Activated CD4-positive, alpha-beta T cell treated with anti-CD3 and anti-CD28 coated beads, Interleukin-2, amount 10 ng/mL, durations not matched to agents 24 days and 14 days (primary cell): ENCODE measurements at regions not wholly inside any gene's neighbourhood (a gene's known extent, or its start where the extent isn't known, plus 50 kb on each side); places are given as distances from the start of the nearest gene placed in this dataset.

Source experiments
- DNase-seq: peaks from one replicate; pipeline ENCODE4 v3.0.0; 2022
- H3K27ac Mint-ChIP-seq: one replicate; pipeline ENCODE4 v1.8.0; 2022; ENCODE audit warnings: mild to moderate bottlenecking, mixed read lengths
- H3K27me3 Mint-ChIP-seq: one replicate; pipeline ENCODE4 v1.8.0; 2022; ENCODE audit warnings: mixed read lengths
- H3K36me3 Mint-ChIP-seq: one replicate; pipeline ENCODE4 v1.8.0; 2022; ENCODE audit warnings: low read depth, mild to moderate bottlenecking, mixed read lengths
- H3K4me1 Mint-ChIP-seq: one replicate; pipeline ENCODE4 v1.8.0; 2021; ENCODE audit warnings: mixed read lengths
- H3K4me3 Mint-ChIP-seq: one replicate; pipeline ENCODE4 v1.8.0; 2022; ENCODE audit warnings: mild to moderate bottlenecking, moderate library complexity, mixed read lengths
- H3K9me3 Mint-ChIP-seq: one replicate; pipeline ENCODE4 v1.8.0; 2021; ENCODE audit warnings: mixed read lengths
- intact Hi-C: fragments of 100-400 bp; cut with micrococcal nuclease; formaldehyde crosslinking; loops from one replicate; pipeline ENCODE4 v1.15.1; 2023

- DNase-seq, result no peak
- no peak overlapping the region for H3K4me3 Mint-ChIP-seq
- no peaks in the 10 kb centered on the region for H3K27me3 Mint-ChIP-seq
- H3K9me3 Mint-ChIP-seq, result no peaks in the 10 kb centered on the region
- H3K36me3 Mint-ChIP-seq, result no peaks in the 10 kb centered on the region
- intact Hi-C loops, result no loop called here
- no peak overlapping the region for H3K27ac Mint-ChIP-seq
- no peaks in the 10 kb centered on the region for H3K4me1 Mint-ChIP-seq
Measured at GRCh38 chr11:134514354-134514951, 102.4 kb upstream of the B3GAT1 start.

DNA sequence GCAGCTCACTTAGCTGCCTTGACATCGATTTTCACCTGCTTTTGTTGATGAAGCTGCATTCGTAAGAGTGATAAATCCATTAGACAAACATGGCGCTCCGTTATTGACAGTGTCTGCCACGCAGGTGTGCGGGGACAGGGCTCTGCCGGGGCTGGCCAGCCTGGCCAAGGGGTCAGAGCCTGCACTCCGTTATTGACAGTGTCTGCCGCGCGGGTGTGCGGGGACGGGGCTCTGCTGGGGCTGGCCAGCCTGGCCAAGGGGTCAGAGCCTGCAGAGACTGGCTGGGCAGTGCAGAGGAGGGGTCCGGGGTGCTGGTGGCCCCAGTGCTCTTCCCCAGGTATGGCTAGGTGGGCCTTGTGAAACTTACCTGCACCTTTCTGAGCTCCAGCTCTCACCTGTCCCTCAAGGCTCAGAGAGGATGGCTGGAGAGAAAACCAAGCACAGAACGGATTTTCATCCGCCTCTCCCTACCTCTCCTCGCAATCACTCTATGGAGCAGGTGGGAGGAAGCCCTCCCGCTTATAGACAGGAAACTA, 101.6 kb upstream of the B3GAT1 start:
- no peaks in the 10 kb centered on the region for H3K4me1 Mint-ChIP-seq
- H3K4me3 Mint-ChIP-seq, result no peak overlapping the region
- H3K27ac Mint-ChIP-seq, result no peak overlapping the region
- intact Hi-C loops, result no loop called here
- no peak for DNase-seq
- H3K9me3 Mint-ChIP-seq, result no peaks in the 10 kb centered on the region
- H3K36me3 Mint-ChIP-seq, result no peaks in the 10 kb centered on the region
- no peaks in the 10 kb centered on the region for H3K27me3 Mint-ChIP-seq

- Mint-ChIP-seq H3K4me3 (no peak overlapping the region), H3K27me3 (no peaks in the 10 kb centered on the region), H3K27ac (no peak overlapping the region), H3K4me1 (no peaks in the 10 kb centered on the region), H3K9me3 (no peaks in the 10 kb centered on the region), H3K36me3 (no peaks in the 10 kb centered on the region)
- no peak for DNase-seq
- intact Hi-C loops, result no loop called here
Measured at GRCh38 chr11:134512571-134513538, 100.8 kb upstream of the B3GAT1 start.

GRCh38 chr11:134512061-134512460, 100.0 kb upstream of the B3GAT1 start:
- intact Hi-C loops, result no loop called here
- Mint-ChIP-seq H3K9me3 (no peaks in the 10 kb centered on the region), H3K27me3 (no peaks in the 10 kb centered on the region), H3K27ac (no peak overlapping the region), H3K4me1 (no peaks in the 10 kb centered on the region), H3K4me3 (no peak overlapping the region), H3K36me3 (no peaks in the 10 kb centered on the region)
- no peak for DNase-seq

GRCh38 chr11:134511255-134511654, 99.2 kb upstream of the B3GAT1 start:
- H3K36me3 Mint-ChIP-seq, result no peaks in the 10 kb centered on the region
- H3K4me3 Mint-ChIP-seq, result no peak overlapping the region
- DNase-seq, result no peak
- H3K27ac Mint-ChIP-seq, result no peak overlapping the region
- no peaks in the 10 kb centered on the region for H3K9me3 Mint-ChIP-seq
- intact Hi-C loops, result no loop called here
- H3K4me1 Mint-ChIP-seq, result no peaks in the 10 kb centered on the region
- no peaks in the 10 kb centered on the region for H3K27me3 Mint-ChIP-seq

- DNase-seq, result no peak
- no peaks in the 10 kb centered on the region for H3K9me3 Mint-ChIP-seq
- H3K4me1 Mint-ChIP-seq, result no peaks in the 10 kb centered on the region
- H3K36me3 Mint-ChIP-seq, result no peaks in the 10 kb centered on the region
- H3K27ac Mint-ChIP-seq, result no peak overlapping the region
- H3K27me3 Mint-ChIP-seq, result peaks cover 3% of the 10 kb centered on the region
- no peak overlapping the region for H3K4me3 Mint-ChIP-seq
- intact Hi-C loops, result no loop called here
Measured at GRCh38 chr11:134510233-134511040, 98.4 kb upstream of the B3GAT1 start.

DNA sequence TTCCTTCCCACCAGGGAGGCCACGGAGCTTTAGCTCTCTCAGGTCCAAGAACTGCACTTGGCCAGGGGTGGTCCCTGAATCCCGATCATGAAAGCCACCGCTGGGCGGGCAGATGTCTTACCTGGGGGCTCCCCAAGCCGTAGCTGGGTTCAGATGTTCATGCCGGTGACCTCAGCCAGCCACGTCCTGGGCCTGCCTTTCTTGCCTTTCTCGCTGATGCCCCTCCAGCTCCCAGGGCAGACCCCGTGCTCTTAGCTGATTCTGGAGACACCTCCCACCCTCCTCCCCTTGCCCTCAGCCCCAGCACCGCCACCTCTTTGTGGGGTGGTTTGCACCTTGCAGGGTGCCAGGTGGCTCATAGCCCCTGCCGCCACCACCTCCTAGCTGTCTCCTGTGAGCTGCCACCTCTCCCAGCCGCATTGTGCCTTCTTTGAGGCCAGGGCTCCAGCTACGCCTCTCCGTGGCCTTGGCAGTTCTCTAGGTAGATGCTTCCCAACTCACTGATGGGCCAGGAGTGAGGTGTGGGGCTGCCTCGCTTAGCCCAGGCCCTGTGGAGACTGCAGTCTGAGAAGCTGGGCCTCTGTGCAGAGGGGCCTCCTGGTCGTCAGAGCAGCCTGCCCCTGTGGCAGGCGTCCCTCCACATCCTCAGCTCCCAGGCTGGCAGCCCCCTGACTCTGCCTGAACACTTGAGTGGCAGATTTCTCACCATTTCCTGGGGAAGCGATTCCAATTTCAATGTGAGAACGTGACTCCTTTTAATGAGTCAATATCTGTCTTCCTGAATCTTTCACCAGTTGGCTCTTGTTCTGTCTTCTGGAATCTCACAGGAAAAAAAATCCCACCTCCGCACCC, 97.6 kb upstream of the B3GAT1 start:
- no peaks in the 10 kb centered on the region for H3K9me3 Mint-ChIP-seq
- intact Hi-C loops, result no loop called here
- no peak for DNase-seq
- H3K36me3 Mint-ChIP-seq, result no peaks in the 10 kb centered on the region
- H3K4me1 Mint-ChIP-seq, result no peaks in the 10 kb centered on the region
- H3K27ac Mint-ChIP-seq, result no peak overlapping the region
- no peak overlapping the region for H3K4me3 Mint-ChIP-seq
- H3K27me3 Mint-ChIP-seq, result peaks cover 3% of the 10 kb centered on the region

GRCh38 chr11:134508219-134508990, 96.4 kb upstream of the B3GAT1 start:
- no peak for DNase-seq
- Mint-ChIP-seq H3K4me1 (no peaks in the 10 kb centered on the region), H3K27ac (no peak overlapping the region), H3K9me3 (no peaks in the 10 kb centered on the region), H3K27me3 (peaks cover 3% of the 10 kb centered on the region), H3K36me3 (no peaks in the 10 kb centered on the region), H3K4me3 (no peak overlapping the region)
- intact Hi-C loops, result no loop called here

DNA sequence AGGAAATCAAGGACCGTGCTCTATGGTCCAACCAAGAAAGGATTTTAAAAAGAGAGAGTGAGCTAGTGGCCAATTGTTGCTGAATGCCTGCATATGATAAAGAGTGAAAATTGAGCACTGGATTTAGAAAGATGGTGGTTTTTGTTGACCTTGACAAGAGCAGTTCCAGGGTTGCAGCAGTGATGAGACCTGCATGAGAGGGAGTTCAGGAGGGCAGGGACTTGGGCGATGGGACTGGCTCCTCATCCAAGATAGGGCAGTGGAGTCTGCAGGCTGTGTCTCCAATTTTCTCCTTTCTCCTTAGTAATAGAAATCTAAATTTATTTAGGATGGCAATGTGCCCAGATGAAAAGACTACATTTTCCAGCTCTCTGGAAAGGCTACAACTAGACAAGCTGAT, 94.0 kb upstream of the B3GAT1 start:
- H3K4me3 Mint-ChIP-seq, result no peak overlapping the region
- no peaks in the 10 kb centered on the region for H3K4me1 Mint-ChIP-seq
- peaks cover 3% of the 10 kb centered on the region for H3K27me3 Mint-ChIP-seq
- H3K27ac Mint-ChIP-seq, result no peak overlapping the region
- H3K9me3 Mint-ChIP-seq, result no peaks in the 10 kb centered on the region
- DNase-seq, result no peak
- intact Hi-C loops, result no loop called here
- H3K36me3 Mint-ChIP-seq, result no peaks in the 10 kb centered on the region

GRCh38 chr11:134505125-134505524, 93.1 kb upstream of the B3GAT1 start:
- no peak overlapping the region for H3K4me3 Mint-ChIP-seq
- H3K36me3 Mint-ChIP-seq, result no peaks in the 10 kb centered on the region
- no peaks in the 10 kb centered on the region for H3K9me3 Mint-ChIP-seq
- H3K27me3 Mint-ChIP-seq, result peaks cover 3% of the 10 kb centered on the region
- no peak for DNase-seq
- intact Hi-C loops, result no loop called here
- no peaks in the 10 kb centered on the region for H3K4me1 Mint-ChIP-seq
- no peak overlapping the region for H3K27ac Mint-ChIP-seq

GRCh38 chr11:134504146-134504905, 92.3 kb upstream of the B3GAT1 start:
- intact Hi-C loops, result no loop called here
- no peak for DNase-seq
- peaks cover 3% of the 10 kb centered on the region for H3K27me3 Mint-ChIP-seq
- H3K36me3 Mint-ChIP-seq, result no peaks in the 10 kb centered on the region
- no peaks in the 10 kb centered on the region for H3K9me3 Mint-ChIP-seq
- H3K27ac Mint-ChIP-seq, result no peak overlapping the region
- no peak overlapping the region for H3K4me3 Mint-ChIP-seq
- no peaks in the 10 kb centered on the region for H3K4me1 Mint-ChIP-seq

GRCh38 chr11:134503596-134503995, 91.6 kb upstream of the B3GAT1 start:
- Mint-ChIP-seq H3K36me3 (no peaks in the 10 kb centered on the region), H3K9me3 (no peaks in the 10 kb centered on the region), H3K27me3 (peaks cover 3% of the 10 kb centered on the region), H3K27ac (no peak overlapping the region), H3K4me3 (no peak overlapping the region), H3K4me1 (no peaks in the 10 kb centered on the region)
- no peak for DNase-seq
- intact Hi-C loops, result no loop called here
